HG03342 (cell line): ENCODE measurements at regions not wholly inside any gene's neighbourhood (a gene's known extent, or its start where the extent isn't known, plus 50 kb on each side); places are given as distances from the start of the nearest gene placed in this dataset.
"Not testable (repeated sequence)": the region's sequence is repeated elsewhere in the genome, so short reads cannot be mapped to it uniquely, and the experiment has no call there.

ENCODE experiments used
- ATAC-seq: cut with Tn5 transposase; IDR thresholded peaks from one replicate; pipeline ENCODE4 v1.9.1; 2021; ENCODE audit warnings: mild to moderate bottlenecking, moderate library complexity; ENCODE audit not compliant: unreplicated experiment

- ATAC-seq: not testable (repeated sequence)
Measured at GRCh38 chr3:139232341-139232740, 111.5 kb upstream of the MRPS22 start.

GRCh38 chr3:139234491-139234890 lies 109.3 kb upstream of the MRPS22 start:
- no peak for ATAC-seq

- ATAC-seq: no peak
Measured at GRCh38 chr3:139235192-139235591, 108.6 kb upstream of the MRPS22 start.

GRCh38 chr3:139236336-139236735 lies 107.5 kb upstream of the MRPS22 start:
- ATAC-seq: no peak

GRCh38 chr3:139238281-139239030 lies 105.4 kb upstream of the MRPS22 start:
- no peak for ATAC-seq

- ATAC-seq: no peak
Measured at GRCh38 chr3:139239550-139239949, 104.3 kb upstream of the MRPS22 start.

GRCh38 chr3:139241783-139242182 lies 102.0 kb upstream of the MRPS22 start:
- ATAC-seq: no peak

- no peak for ATAC-seq
Measured at GRCh38 chr3:139243710-139244109, 100.1 kb upstream of the MRPS22 start.

GRCh38 chr3:139248593-139249255 lies 95.1 kb upstream of the MRPS22 start:
- ATAC-seq: no peak

- ATAC-seq: no peak
Measured at GRCh38 chr3:139251529-139251928, 92.3 kb upstream of the MRPS22 start.

GRCh38 chr3:139252719-139253118 lies 91.1 kb upstream of the MRPS22 start:
- no peak for ATAC-seq

GRCh38 chr3:139258276-139258675 lies 85.5 kb upstream of the MRPS22 start:
- no peak for ATAC-seq

- no peak for ATAC-seq
Measured at GRCh38 chr3:139259398-139259797, 84.4 kb upstream of the MRPS22 start.

- ATAC-seq: no peak
Measured at GRCh38 chr3:139260041-139260486, 83.8 kb upstream of the MRPS22 start.

GRCh38 chr3:139260793-139261736 lies 82.8 kb upstream of the MRPS22 start:
- ATAC-seq: no peak

- ATAC-seq: no peak
Measured at GRCh38 chr3:139261754-139262586, 81.8 kb upstream of the MRPS22 start.

GRCh38 chr3:139263798-139264197 lies 80.0 kb upstream of the MRPS22 start:
- no peak for ATAC-seq

- ATAC-seq: no peak
Measured at GRCh38 chr3:139264375-139264774, 79.4 kb upstream of the MRPS22 start.

- ATAC-seq: no peak
Measured at GRCh38 chr3:139265131-139266016, 78.4 kb upstream of the MRPS22 start.
